KBM-7 (cell line): ENCODE measurements at regions not wholly inside any gene's neighbourhood (a gene's known extent, or its start where the extent isn't known, plus 50 kb on each side); places are given as distances from the start of the nearest gene placed in this dataset.
"Not testable (repeated sequence)": the region's sequence is repeated elsewhere in the genome, so short reads cannot be mapped to it uniquely, and the experiment has no call there.

Experiments
- DNase-seq: peaks from one replicate; pipeline ENCODE4 v3.0.0-alpha.2; 2015
- in situ Hi-C: fragments of 300-500 bp; cut with MboI; formaldehyde crosslinking; loops from 2 replicates; pipeline ENCODE4 v1.14.3; 2020; ENCODE audit warnings: low sequenced_read_pairs, low pct_unique_long_range_greater_than_20kb, mixed read lengths

GRCh38 chr20:12243327-12243726 is 325.6 kb downstream of the BTBD3 start:
- peak; percentile 9 for DNase-seq
- in situ Hi-C loops = no loop called here

GRCh38 chr20:12248481-12248880 is 330.8 kb downstream of the BTBD3 start:
- in situ Hi-C loops = no loop called here
- no peak for DNase-seq

DNA sequence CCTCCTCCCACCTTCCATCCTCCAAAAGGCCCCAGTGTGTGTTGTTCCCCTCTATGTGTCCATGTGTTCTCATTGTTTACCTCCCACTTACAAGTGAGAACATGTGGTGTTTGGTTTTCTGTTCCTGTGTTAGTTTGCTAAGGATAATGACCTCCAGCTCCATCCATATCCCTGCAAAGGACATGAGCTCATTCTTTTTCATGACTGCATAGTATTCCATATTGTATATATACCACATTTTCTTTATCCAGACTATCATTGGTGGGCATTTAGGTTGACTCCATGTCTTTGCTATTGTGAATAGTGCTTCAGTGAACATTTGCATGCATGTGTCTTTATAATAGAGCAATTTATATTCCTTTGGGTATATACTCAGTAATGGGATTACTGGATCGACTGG is 333.0 kb downstream of the BTBD3 start:
- in situ Hi-C loops = not testable (repeated sequence)

GRCh38 chr20:12252793-12253192 is 335.1 kb downstream of the BTBD3 start:
- in situ Hi-C loops = no loop called here
- no peak for DNase-seq

More for the DNA sequence above, 333.0 kb downstream of the BTBD3 start:
- not testable (repeated sequence) for DNase-seq

- no peak for DNase-seq
- in situ Hi-C loops = no loop called here
These were observed 337.8 kb downstream of the BTBD3 start for GRCh38 chr20:12255461-12255970.

- DNase-seq = no peak
- in situ Hi-C loops = no loop called here
These were observed 339.1 kb downstream of the BTBD3 start for GRCh38 chr20:12256806-12257205.

GRCh38 chr20:12262747-12263146 is 345.1 kb downstream of the BTBD3 start:
- in situ Hi-C loops = no loop called here

GRCh38 chr20:12264711-12265110 is 347.0 kb downstream of the BTBD3 start:
- DNase-seq = no peak
- in situ Hi-C loops = no loop called here

More at GRCh38 chr20:12262747-12263146, 345.1 kb downstream of the BTBD3 start:
- no peak for DNase-seq

- no peak for DNase-seq
- in situ Hi-C loops = no loop called here
These were observed 348.0 kb downstream of the BTBD3 start for GRCh38 chr20:12265662-12266061.

DNA sequence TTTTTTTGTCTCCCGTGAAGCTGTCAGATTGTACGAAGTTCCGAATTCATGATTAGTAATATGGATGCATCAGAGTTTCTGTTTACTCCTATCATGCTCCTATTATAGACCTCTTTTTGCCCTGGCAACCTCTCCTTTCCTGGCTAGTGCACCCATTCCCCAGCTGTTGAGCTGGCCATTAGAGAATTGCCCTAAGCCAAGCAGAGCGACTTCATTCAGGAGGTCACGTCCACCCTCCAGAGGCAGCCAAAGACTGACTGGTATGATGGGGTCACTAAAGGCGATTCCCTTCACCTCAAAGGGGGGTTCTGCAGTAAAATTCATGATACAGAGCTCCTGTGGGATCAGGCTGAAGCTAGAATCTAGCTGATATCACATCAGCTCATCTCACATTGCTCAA is 351.9 kb downstream of the BTBD3 start:
- no peak for DNase-seq
- in situ Hi-C loops = no loop called here

- no peak for DNase-seq
- in situ Hi-C loops = no loop called here
These were observed 353.2 kb downstream of the BTBD3 start for GRCh38 chr20:12270863-12271262.

DNA sequence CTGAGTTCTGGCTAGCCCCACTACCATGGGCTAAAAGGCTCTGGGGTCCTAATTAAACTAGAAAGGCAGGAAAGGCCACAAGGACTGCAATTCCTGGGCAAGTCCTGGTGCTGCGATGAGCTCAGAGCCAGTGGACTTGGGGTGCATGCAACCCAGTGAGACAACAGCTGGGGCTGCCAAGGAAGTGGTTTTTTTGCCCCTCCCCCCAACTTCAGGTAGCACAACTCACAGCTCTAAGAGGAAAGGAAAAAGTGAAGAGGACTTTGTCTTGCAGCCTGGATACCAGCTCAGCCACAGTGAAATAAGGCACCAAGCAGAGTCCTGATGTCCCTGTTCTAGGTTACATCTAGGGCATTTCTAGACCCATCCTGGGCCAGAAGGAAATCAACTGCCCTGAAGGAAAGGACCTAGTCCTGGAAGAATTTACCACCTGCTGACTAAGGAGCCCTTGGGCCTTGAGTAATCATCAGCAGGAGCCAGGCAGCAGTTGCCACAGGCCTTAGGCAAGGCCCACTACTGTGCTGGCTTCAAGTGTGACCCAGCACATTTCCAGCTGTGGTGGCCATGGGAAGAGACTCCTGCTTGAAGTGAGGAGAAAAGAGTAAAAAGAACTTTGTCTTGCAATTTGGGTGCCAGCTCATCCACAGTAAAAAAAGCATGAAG is 358.4 kb downstream of the BTBD3 start:
- in situ Hi-C loops = no loop called here
- no peak for DNase-seq

DNA sequence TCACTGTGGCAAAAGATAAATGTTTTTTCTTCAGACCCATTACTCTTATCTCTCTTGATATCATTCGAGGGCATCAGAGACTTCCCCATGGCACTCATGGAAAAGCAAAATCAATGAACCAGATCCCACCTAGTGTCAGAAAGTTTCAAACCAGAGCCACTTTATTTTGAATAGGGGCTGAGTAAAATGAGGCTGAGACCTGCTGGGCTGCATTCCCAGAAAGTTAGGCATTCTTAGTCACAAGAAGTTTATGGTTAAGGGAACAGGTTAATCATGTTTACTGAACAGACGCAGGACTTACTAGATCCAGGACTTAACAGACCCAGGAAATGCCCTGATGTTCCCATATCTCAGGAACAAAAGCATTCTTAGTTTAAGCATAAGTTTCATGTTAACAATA is 369.9 kb downstream of the BTBD3 start:
- no peak for DNase-seq
- in situ Hi-C loops = no loop called here

DNA sequence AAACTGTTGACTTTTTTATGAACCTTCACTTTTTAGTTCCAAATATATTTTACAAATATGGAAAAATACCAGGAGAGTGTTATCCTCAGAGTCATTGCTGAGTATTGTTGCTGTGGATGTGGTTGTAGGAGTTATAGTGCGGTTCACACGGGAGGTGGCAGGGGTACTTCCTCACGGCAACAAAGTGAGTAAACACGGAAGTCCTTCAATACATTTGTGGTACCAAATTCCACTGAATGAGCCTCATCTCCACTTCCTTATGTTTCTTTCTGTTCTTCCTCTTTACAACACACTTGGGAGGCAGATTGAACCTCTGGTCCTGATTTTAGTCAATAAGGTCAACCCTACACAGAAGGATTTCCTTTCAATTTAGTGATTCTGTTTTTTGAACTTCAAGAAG is 371.8 kb downstream of the BTBD3 start:
- DNase-seq = peak; percentile 43
- in situ Hi-C loops = no loop called here

DNA sequence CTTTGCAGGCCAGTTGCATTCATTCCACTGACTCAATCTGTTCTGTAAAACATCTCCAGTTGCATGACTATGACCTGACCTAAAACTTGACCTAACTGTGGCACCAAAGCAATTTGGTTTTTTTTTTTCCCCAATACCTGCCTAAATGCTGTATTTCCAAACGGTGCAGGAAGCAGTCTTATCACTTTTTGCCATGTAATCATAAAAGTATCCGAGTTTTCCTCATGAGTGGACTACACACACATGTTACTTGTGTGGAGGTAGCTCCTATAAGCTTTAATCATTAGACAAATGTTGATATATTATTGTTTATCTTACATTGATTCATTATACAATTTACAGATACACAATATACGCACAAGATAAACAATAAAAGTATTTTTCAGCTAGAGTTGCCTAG is 373.7 kb downstream of the BTBD3 start:
- in situ Hi-C loops = no loop called here
- DNase-seq = no peak

DNA sequence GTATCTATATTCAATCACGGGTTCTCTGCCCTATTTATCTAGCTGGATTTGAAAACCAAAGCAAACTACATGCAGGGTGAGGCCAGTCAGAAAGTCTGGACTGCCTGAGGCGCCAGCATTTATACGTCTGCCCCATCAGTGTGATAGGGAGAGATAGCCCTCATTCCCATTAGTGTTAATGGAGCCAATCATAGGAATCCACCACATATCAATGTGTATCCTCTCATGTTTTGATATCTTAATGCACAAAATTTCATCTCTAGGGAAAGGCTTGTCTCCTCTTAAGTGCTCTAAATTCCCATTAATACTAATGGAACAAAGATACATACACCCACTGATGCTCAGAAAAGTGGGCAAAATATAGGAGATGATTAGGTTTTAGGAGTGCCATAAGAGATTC is 376.2 kb downstream of the BTBD3 start:
- no peak for DNase-seq
- in situ Hi-C loops = no loop called here

DNA sequence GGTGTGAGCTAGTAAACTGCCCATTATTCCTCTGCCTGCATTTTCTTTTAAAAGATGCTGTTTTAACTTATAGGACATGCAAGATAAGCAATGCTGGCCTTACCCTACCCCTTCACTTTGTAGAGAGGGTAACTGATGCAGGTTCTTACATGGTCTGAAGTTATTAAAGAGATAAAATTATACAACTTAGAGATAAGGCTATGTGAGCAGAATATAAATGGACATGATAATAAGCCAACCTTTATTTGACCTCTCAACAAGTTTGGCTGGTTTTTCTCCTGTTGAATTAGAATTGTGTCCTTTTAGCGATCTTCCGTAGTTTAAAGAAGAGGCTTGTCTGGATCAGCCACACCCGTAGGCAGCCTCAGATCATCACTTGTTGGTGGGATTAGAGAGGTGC is 377.0 kb downstream of the BTBD3 start:
- no peak for DNase-seq
- in situ Hi-C loops = no loop called here

DNA sequence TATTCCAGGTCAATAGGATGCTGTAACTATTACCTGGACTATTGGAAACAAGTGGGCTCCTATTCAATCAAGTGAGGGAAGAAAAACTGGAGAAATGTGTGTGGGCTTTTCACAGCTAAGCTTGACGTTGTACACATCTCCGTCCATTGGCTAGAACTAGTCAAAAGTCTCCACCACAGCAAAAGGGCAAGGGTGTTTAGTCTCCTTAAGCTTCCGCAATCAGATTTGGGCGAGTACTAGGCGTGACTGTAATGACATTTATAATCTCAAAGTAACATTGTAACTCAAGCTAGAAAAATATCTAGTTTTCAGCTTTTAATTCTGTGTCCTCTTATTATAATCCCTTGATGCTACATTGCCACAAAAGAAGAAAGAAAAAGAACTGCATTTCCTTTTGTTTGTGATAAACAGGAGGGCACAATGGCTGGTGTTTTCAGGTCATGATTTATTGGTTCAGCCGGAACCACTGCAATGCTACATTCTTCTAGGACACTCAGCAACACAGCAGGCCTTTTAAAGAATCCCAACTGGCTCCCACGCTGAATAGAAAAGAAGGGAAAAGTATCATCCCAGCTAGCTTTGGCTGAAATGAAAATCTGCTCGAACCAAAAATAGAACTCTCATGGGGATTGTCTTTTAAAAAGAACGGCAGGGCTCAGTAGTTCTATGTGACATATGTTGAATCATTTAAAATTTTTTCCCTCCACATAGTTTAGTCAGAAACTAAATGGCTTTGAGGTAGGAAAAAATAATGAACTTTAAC is 387.7 kb downstream of the BTBD3 start:
- no peak for DNase-seq
- in situ Hi-C loops = no loop called here

DNA sequence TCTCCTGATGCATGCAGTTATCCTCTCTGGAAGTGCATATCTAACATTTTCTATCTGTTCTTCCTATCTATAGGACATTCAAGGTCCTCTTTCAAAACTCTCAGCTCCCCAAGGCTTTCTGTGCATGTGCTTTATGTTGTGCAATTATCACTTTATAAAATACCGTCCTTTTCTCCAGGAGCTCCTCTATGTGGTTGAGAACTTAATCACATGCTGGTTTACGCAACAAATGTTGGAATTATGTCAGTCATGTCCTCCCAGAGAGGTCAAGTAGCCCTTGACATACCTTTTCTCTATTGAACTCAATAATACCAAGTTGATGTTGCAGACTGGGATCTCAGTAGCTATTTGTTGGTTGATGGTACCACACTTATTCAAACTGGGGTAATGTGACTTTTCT is 388.4 kb downstream of the BTBD3 start:
- DNase-seq = no peak
- in situ Hi-C loops = no loop called here

GRCh38 chr20:12311094-12311865 is 393.6 kb downstream of the BTBD3 start:
- DNase-seq = no peak
- in situ Hi-C loops = no loop called here
